ENCODE measurements at regions not wholly inside any gene's neighbourhood (a gene's known extent, or its start where the extent isn't known, plus 50 kb on each side); places are given as distances from the start of the nearest gene placed in this dataset.
A peak's percentile ranks its signal among the peaks of the same experiment; 100 is the strongest.

DNA sequence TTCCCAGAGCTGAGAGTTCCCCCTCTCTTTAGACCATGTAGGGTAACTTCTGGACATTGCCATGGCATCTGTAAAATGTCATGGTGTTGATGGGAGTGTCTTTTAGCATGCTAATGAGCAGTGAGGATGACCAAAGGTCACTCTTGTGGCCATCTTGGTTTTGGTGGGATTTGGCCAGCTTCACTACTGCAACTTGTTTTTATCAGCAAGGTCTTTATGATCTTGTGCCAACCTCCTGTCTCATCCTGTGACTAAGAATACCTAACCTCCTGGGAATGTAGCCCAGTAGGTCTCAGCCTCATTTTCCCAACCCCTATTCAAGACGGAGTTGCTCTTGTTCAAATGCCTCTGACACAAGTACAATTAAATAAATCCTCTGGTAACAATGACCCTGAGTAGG, 244.4 kb downstream of the NEDD1 start:
- no peak overlapping the region for H3K9ac ChIP-seq (ENCODE audit: insufficient read length)
- no peak overlapping the region for H3K27ac ChIP-seq
- H3K36me3 ChIP-seq (ENCODE audit: insufficient read depth, low read length) = no peaks in the 10 kb centered on the region
- H3K4me3 ChIP-seq = no peak overlapping the region
- TF ChIP-seq POLR2AphosphoS5 (IDR thresholded peaks at IDR 0.05; ENCODE audit: borderline replicate concordance, low read depth, low read length) (no peak), FOXP2 (optimal IDR thresholded peaks at IDR 0.05; ENCODE audit: control extremely low read depth, extremely low read length, insufficient read depth) (no peak), EZH2 (IDR thresholded peaks at IDR 0.05) (no peak)
- no peak for DNase-seq (ENCODE audit: low read depth, low spot score)
- H3K9me3 ChIP-seq (ENCODE audit: low read depth, low read length) = no peaks in the 10 kb centered on the region

DNA sequence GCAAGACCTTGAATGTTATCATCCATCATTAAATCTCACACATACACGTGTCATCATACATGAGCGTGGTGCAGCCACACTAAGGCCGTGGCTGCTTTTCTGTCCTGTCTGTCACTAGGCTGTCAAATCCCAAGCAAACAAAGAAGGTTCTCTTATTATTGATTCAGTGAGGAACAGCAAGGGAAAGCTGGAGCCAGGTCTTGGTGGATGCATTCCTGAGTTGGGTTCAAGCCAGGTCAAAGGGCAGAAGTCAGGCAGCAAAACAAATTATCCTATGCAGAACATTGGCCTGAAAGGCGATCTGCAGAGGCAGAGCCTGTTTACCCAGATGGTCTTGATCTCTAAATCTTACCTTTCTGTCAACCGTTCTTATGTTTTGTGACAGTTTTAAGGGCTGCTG, 252.3 kb downstream of the NEDD1 start:
- Histone ChIP-seq H3K36me3 (ENCODE audit: insufficient read depth, low read length) (no peaks in the 10 kb centered on the region), H3K4me3 (no peak overlapping the region), H3K27ac (no peak overlapping the region), H3K9ac (ENCODE audit: insufficient read length) (no peak overlapping the region), H3K9me3 (ENCODE audit: low read depth, low read length) (no peaks in the 10 kb centered on the region)
- no peak for DNase-seq (ENCODE audit: low read depth, low spot score)
- TF ChIP-seq POLR2AphosphoS5 (IDR thresholded peaks at IDR 0.05; ENCODE audit: borderline replicate concordance, low read depth, low read length) (no peak), FOXP2 (optimal IDR thresholded peaks at IDR 0.05; ENCODE audit: control extremely low read depth, extremely low read length, insufficient read depth) (no peak), EZH2 (IDR thresholded peaks at IDR 0.05) (no peak)

DNA sequence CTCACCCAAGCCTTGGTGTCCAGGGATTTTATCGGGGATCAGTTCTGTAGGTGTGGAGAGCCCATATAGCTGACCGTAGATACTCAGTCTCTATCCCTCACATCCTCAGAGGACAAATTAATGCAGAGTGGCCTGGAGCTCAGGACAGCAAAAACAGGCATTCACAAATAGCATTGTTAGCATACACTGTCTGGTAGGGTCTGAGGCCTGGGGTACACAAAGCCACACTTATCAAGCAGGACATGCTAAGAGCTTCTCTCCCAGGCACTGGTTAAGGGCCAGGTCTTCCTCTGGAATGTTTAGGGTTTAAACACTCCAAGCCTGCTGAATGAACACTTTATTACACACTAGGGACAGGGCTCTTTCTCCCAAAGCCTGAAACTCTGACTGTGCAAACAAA, 253.2 kb downstream of the NEDD1 start:
- TF ChIP-seq POLR2AphosphoS5 (IDR thresholded peaks at IDR 0.05; ENCODE audit: borderline replicate concordance, low read depth, low read length) (no peak), EZH2 (IDR thresholded peaks at IDR 0.05) (no peak), FOXP2 (optimal IDR thresholded peaks at IDR 0.05; ENCODE audit: control extremely low read depth, extremely low read length, insufficient read depth) (no peak)
- Histone ChIP-seq H3K27ac (no peak overlapping the region), H3K36me3 (ENCODE audit: insufficient read depth, low read length) (no peaks in the 10 kb centered on the region), H3K9ac (ENCODE audit: insufficient read length) (no peak overlapping the region), H3K4me3 (no peak overlapping the region), H3K9me3 (ENCODE audit: low read depth, low read length) (no peaks in the 10 kb centered on the region)
- no peak for DNase-seq (ENCODE audit: low read depth, low spot score)

DNA sequence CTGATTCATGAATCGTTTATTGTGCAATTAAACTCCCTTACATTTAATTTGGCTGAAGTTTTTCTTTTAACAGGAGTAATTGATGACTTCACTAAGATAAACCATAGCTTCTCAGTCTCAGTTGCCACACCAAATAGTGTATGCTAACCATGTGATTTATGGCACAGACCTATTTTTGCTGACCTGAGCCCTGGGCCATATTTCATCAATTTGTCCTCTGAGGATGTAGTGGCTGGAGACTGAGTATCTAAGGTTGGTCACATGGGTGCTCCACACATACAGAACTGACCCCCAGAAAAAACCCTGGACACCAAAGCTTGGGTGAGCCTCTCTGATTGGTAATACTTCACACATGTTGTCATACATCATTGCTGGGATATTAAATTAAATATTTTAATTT, 255.1 kb downstream of the NEDD1 start:
- Histone ChIP-seq H3K9me3 (ENCODE audit: low read depth, low read length) (no peaks in the 10 kb centered on the region), H3K9ac (ENCODE audit: insufficient read length) (no peak overlapping the region), H3K36me3 (ENCODE audit: insufficient read depth, low read length) (no peaks in the 10 kb centered on the region), H3K4me3 (no peak overlapping the region), H3K27ac (no peak overlapping the region)
- no peak for DNase-seq (ENCODE audit: low read depth, low spot score)
- no peak for TF ChIP-seq FOXP2 (optimal IDR thresholded peaks at IDR 0.05; ENCODE audit: control extremely low read depth, extremely low read length, insufficient read depth)
- no peak for TF ChIP-seq EZH2 (IDR thresholded peaks at IDR 0.05)
- TF ChIP-seq POLR2AphosphoS5 (IDR thresholded peaks at IDR 0.05; ENCODE audit: borderline replicate concordance, low read depth, low read length) = no peak

DNA sequence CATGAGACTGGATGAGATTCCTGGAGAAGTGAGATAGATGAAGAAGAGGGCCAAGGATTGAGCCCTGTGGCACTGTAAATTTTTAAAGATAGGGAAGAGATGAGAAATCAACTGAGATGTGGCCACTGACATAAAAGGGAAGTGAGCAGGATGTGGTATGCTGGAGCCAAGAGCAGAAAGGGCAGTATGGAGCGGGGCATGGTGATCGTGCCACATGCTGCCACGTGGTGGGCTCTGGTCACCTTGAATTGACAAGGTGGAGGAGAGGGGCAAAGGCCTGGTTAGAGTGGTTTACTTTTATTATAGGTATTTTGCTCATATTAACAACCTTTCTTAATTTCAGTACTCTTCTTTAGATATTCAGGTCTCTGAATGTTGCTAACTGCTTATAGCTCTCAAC, 257.9 kb downstream of the NEDD1 start:
- H3K9ac ChIP-seq (ENCODE audit: insufficient read length) = no peak overlapping the region
- DNase-seq (ENCODE audit: low read depth, low spot score) = no peak
- no peak for TF ChIP-seq FOXP2 (optimal IDR thresholded peaks at IDR 0.05; ENCODE audit: control extremely low read depth, extremely low read length, insufficient read depth)
- no peak for TF ChIP-seq EZH2 (IDR thresholded peaks at IDR 0.05)
- TF ChIP-seq POLR2AphosphoS5 (IDR thresholded peaks at IDR 0.05; ENCODE audit: borderline replicate concordance, low read depth, low read length) = no peak

DNA sequence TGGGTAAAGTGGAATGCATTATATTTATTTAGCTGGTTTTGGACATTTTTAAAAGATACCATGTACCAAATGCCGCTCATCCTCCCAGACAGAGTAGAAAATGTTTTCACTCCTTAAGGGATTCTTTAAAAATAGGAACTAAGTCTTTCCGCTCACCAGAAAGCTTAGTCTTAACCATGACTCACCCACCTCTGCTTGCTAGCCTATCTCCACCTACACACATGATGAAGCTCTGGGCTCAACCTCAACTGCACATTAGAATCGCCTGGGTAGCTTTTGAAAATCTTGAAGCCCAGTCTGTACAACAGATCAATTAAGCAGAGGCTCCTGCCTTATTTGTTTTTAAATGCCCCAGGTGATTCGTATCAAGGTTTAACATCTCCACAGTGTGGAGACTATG, 260.5 kb downstream of the NEDD1 start:
- H3K36me3 ChIP-seq (ENCODE audit: insufficient read depth, low read length) = no peaks in the 10 kb centered on the region
- TF ChIP-seq FOXP2 (optimal IDR thresholded peaks at IDR 0.05; ENCODE audit: control extremely low read depth, extremely low read length, insufficient read depth) = no peak
- no peak for TF ChIP-seq POLR2AphosphoS5 (IDR thresholded peaks at IDR 0.05; ENCODE audit: borderline replicate concordance, low read depth, low read length)
- TF ChIP-seq EZH2 (IDR thresholded peaks at IDR 0.05) = no peak
- no peak for DNase-seq (ENCODE audit: low read depth, low spot score)
- H3K4me3 ChIP-seq = no peak overlapping the region
- H3K9ac ChIP-seq (ENCODE audit: insufficient read length) = no peak overlapping the region
- no peaks in the 10 kb centered on the region for H3K9me3 ChIP-seq (ENCODE audit: low read depth, low read length)
- H3K27ac ChIP-seq = no peak overlapping the region

More for the DNA sequence above, 257.9 kb downstream of the NEDD1 start:
- no peak overlapping the region for H3K4me3 ChIP-seq
- no peaks in the 10 kb centered on the region for H3K9me3 ChIP-seq (ENCODE audit: low read depth, low read length)
- no peaks in the 10 kb centered on the region for H3K36me3 ChIP-seq (ENCODE audit: insufficient read depth, low read length)
- no peak overlapping the region for H3K27ac ChIP-seq

DNA sequence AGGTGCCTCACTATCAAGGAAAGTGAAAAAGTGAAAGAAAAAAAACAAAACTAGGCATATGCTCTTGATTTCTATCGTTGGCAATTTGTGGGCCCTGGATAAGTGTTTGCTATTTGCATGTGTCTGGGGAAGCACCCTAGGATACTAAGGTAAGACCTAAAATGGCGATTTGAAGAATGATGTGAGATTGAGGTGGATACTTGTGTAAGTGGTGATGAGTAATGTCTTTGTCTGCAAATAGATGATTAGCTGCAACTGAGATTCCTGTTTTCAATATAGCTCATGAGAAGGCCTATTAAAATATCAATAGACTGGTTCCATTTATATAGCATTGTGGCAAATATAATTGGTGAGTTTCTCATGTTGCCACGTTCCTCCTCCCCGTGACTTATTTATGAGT, 261.7 kb downstream of the NEDD1 start:
- TF ChIP-seq FOXP2 (optimal IDR thresholded peaks at IDR 0.05; ENCODE audit: control extremely low read depth, extremely low read length, insufficient read depth) (no peak), POLR2AphosphoS5 (IDR thresholded peaks at IDR 0.05; ENCODE audit: borderline replicate concordance, low read depth, low read length) (peak; percentile 26; the same call in 1 of the 2 replicates), EZH2 (IDR thresholded peaks at IDR 0.05) (no peak)
- no peak for DNase-seq (ENCODE audit: low read depth, low spot score)
- no peaks in the 10 kb centered on the region for H3K36me3 ChIP-seq (ENCODE audit: insufficient read depth, low read length)
- H3K9ac ChIP-seq (ENCODE audit: insufficient read length) = no peak overlapping the region
- no peak overlapping the region for H3K4me3 ChIP-seq
- no peaks in the 10 kb centered on the region for H3K9me3 ChIP-seq (ENCODE audit: low read depth, low read length)
- H3K27ac ChIP-seq = no peak overlapping the region

DNA sequence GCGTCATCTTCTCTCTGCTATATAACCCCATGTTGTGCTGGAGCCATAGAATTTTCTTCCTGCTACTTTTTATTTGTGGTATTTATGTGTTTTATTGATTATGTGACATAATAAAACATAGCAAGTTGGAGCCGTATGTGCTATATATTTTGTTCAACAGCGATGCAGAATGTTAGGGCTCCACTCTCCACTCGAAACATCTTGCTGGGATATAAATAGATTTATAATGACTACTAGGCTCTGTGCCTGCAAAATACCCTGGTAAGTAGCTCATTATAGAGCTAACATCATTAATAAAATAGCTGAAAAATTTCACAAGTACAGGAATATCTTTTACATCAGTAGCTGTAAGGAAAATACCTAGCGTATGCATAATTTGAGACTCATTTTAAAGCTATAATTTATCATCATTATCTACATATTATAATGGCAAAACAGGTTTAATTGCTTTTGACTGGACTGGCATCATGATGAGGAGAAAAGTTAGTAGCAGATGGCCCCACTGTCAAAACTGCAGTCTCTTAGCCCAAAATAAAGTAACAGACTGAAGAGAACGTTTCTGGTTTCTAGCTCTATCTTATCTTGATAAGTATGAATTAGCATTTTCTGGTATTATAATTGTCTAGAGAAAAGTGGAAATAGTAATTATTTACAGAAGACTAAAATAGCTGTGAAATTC, 263.0 kb downstream of the NEDD1 start:
- no peak overlapping the region for H3K9ac ChIP-seq (ENCODE audit: insufficient read length)

More for the DNA sequence above, 263.0 kb downstream of the NEDD1 start:
- Histone ChIP-seq H3K27ac (no peak overlapping the region), H3K9me3 (ENCODE audit: low read depth, low read length) (no peaks in the 10 kb centered on the region), H3K36me3 (ENCODE audit: insufficient read depth, low read length) (no peaks in the 10 kb centered on the region), H3K4me3 (no peak overlapping the region)
- TF ChIP-seq FOXP2 (optimal IDR thresholded peaks at IDR 0.05; ENCODE audit: control extremely low read depth, extremely low read length, insufficient read depth) = no peak
- TF ChIP-seq EZH2 (IDR thresholded peaks at IDR 0.05) = no peak
- TF ChIP-seq POLR2AphosphoS5 (IDR thresholded peaks at IDR 0.05; ENCODE audit: borderline replicate concordance, low read depth, low read length) = no peak
- DNase-seq (ENCODE audit: low read depth, low spot score) = no peak

All from SK-N-MC (cell line).